ENCODE measurements at regions not wholly inside any gene's neighbourhood (a gene's known extent, or its start where the extent isn't known, plus 50 kb on each side); places are given as distances from the start of the nearest gene placed in this dataset.

DNA sequence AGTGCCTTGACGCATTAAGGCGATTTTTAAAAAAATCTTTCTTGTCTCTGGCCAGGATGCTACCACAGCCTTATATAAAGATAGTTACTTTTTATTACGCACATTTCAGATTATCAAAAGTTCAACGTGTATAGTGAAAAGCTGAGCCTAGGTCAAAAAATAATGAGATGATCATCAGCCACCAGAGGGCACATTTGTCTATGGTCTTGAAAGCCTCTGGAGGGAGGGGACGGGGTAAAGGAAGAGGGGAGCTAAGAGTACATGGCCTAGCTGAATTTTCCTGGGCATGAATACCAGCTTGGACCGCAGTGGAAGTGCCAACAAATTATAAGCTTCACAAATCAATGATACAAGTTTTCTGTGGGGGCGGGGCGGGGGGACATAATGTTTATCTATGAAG lies 285.9 kb upstream of the SMIM30 start:
- no peak overlapping the region for H3K27ac ChIP-seq (ENCODE audit: low read depth, low read length)
- Mint-ChIP-seq H3K27me3 (peaks cover 0 to 2% of the 10 kb centered on the region in 2 donors), H3K4me3 (no peak overlapping the region), H3K4me1 (no peaks in the 10 kb centered on the region), H3K27ac (no peak overlapping the region), H3K9me3 (no peaks in the 10 kb centered on the region), H3K36me3 (no peaks in the 10 kb centered on the region)
- intact Hi-C loops (cut with micrococcal nuclease) = no loop called here
- ChIA-PET POLR2A (ENCODE audit: partially characterized antibody) (no interaction called here), CTCF (ENCODE audit: partially characterized antibody) (no interaction called here)
- peaks cover 3% of the 10 kb centered on the region for H3K27me3 ChIP-seq (ENCODE audit: insufficient read depth, low read length)
- no peak for DNase-seq
- no peaks in the 10 kb centered on the region for H3K9me3 ChIP-seq (ENCODE audit: control insufficient read depth in 1 of 2, low read length in 2 of 2)
- H3K4me3 ChIP-seq (ENCODE audit: low read length in 2 of 2) = no peak overlapping the region
- no peaks in the 10 kb centered on the region for H3K4me1 ChIP-seq (ENCODE audit: insufficient read depth, low read length)
- H3K36me3 ChIP-seq (ENCODE audit: insufficient read depth, low read length) = no peaks in the 10 kb centered on the region

DNA sequence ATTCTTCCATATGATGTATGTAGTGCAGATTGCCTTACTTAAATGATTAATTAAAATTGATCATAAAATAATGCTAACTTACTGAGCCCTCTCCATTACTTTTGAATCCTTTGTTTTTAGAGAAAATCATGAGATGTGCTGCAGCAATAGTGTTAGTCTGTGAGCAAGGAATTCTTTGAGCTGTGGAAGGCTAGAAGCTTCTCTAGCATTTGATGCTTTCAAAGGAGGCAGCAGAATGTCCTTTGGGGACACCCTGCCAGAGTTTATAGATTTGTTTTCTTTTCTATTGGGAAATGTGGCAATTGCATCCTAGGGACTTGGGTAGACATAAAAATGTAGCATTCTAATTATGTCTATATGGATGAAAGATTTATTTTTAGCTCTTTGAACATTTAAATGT lies 284.1 kb upstream of the SMIM30 start:
- intact Hi-C loops (cut with micrococcal nuclease) = no loop called here

DNA sequence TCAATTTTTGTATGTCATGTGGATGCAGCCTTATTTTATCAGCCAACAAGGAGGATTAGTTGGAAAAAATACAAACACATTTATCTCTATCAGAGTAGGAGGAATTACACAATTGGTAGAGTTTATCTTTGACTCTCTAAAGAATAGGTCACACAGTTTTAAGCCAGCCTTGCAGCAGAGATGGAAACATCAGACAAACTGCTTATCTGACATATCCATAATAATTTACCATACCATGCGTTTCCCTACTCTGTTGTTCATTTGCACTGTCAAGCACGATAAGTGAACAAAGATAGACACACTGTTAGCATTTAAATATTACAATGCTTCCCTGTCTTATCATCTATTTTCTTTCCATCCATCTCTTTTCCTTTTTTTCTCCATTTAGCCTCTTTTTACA lies 283.7 kb upstream of the SMIM30 start:
- intact Hi-C loops (cut with micrococcal nuclease) = no loop called here
- ChIA-PET CTCF (ENCODE audit: partially characterized antibody) (no interaction called here), POLR2A (ENCODE audit: partially characterized antibody) (no interaction called here)

More for the DNA sequence above, 284.1 kb upstream of the SMIM30 start:
- ChIA-PET CTCF (ENCODE audit: partially characterized antibody) (interaction anchor here (0.7 kb wide), 1 partner anchor 19 kb away, joined by 3 read pairs; no protein-coding TSS in a partner anchor), POLR2A (ENCODE audit: partially characterized antibody) (no interaction called here)
- no peaks in the 10 kb centered on the region for H3K4me1 ChIP-seq (ENCODE audit: insufficient read depth, low read length)
- no peaks in the 10 kb centered on the region for H3K36me3 ChIP-seq (ENCODE audit: insufficient read depth, low read length)
- Mint-ChIP-seq H3K27ac (no peak overlapping the region), H3K4me3 (no peak overlapping the region), H3K4me1 (no peaks in the 10 kb centered on the region), H3K9me3 (no peaks in the 10 kb centered on the region), H3K27me3 (peaks cover 0 to 2% of the 10 kb centered on the region in 2 donors), H3K36me3 (no peaks in the 10 kb centered on the region)
- no peaks in the 10 kb centered on the region for H3K9me3 ChIP-seq (ENCODE audit: control insufficient read depth in 1 of 2, low read length in 2 of 2)
- DNase-seq = no peak
- no peak overlapping the region for H3K4me3 ChIP-seq (ENCODE audit: low read length in 2 of 2)
- no peak overlapping the region for H3K27ac ChIP-seq (ENCODE audit: low read depth, low read length)
- peaks cover 3% of the 10 kb centered on the region for H3K27me3 ChIP-seq (ENCODE audit: insufficient read depth, low read length)

DNA sequence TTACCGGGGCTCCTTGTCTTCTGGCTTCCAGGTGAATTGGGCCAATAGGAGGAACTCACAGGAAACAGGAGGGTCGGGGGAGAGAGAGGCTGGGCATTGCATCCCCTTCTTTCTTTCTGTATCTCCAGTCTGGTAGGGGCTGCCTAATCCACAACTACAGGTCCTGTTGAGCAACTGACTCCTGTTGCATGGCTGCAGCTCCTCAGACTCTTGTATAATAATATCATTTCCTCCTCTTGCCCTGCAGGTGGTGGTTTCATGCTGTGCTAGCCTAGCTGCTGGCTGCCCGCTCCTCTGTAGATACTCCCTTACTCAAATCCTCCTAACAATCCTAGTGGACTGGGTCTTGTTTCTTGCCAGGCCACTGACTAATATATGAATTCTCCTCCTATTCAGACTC lies 276.5 kb upstream of the SMIM30 start:
- no peaks in the 10 kb centered on the region for H3K36me3 Mint-ChIP-seq
- H3K27ac ChIP-seq (ENCODE audit: low read depth, low read length) = no peak overlapping the region
- peaks cover 0 to 1% (median 0%) of the 10 kb centered on the region in 8 donors for H3K9me3 Mint-ChIP-seq
- intact Hi-C loops (cut with micrococcal nuclease) = no loop called here
- no peak overlapping the region for H3K27ac Mint-ChIP-seq
- ChIA-PET CTCF (ENCODE audit: partially characterized antibody) (no interaction called here), POLR2A (ENCODE audit: partially characterized antibody) (no interaction called here)
- H3K4me3 Mint-ChIP-seq = no peak overlapping the region
- no peaks in the 10 kb centered on the region for H3K36me3 ChIP-seq (ENCODE audit: insufficient read depth, low read length)
- peaks cover 0 to 3% of the 10 kb centered on the region in 2 donors for H3K27me3 Mint-ChIP-seq
- H3K27me3 ChIP-seq (ENCODE audit: insufficient read depth, low read length) = no peaks in the 10 kb centered on the region
- H3K4me3 ChIP-seq (ENCODE audit: low read length in 2 of 2) = no peak overlapping the region
- H3K9me3 ChIP-seq (ENCODE audit: control insufficient read depth in 1 of 2, low read length in 2 of 2) = no peaks in the 10 kb centered on the region
- no peaks in the 10 kb centered on the region for H3K4me1 ChIP-seq (ENCODE audit: insufficient read depth, low read length)
- H3K4me1 Mint-ChIP-seq = no peaks in the 10 kb centered on the region
- no peak for DNase-seq

More for the DNA sequence above, 283.7 kb upstream of the SMIM30 start:
- no peaks in the 10 kb centered on the region for H3K4me1 Mint-ChIP-seq
- H3K27me3 Mint-ChIP-seq = peaks cover 0 to 2% of the 10 kb centered on the region in 2 donors
- peaks cover 3% of the 10 kb centered on the region for H3K27me3 ChIP-seq (ENCODE audit: insufficient read depth, low read length)
- H3K9me3 Mint-ChIP-seq = no peaks in the 10 kb centered on the region
- no peaks in the 10 kb centered on the region for H3K4me1 ChIP-seq (ENCODE audit: insufficient read depth, low read length)
- H3K27ac Mint-ChIP-seq = no peak overlapping the region
- no peaks in the 10 kb centered on the region for H3K36me3 Mint-ChIP-seq
- no peaks in the 10 kb centered on the region for H3K36me3 ChIP-seq (ENCODE audit: insufficient read depth, low read length)
- no peak for DNase-seq
- no peaks in the 10 kb centered on the region for H3K9me3 ChIP-seq (ENCODE audit: control insufficient read depth in 1 of 2, low read length in 2 of 2)
- H3K27ac ChIP-seq (ENCODE audit: low read depth, low read length) = no peak overlapping the region
- no peak overlapping the region for H3K4me3 ChIP-seq (ENCODE audit: low read length in 2 of 2)
- H3K4me3 Mint-ChIP-seq = no peak overlapping the region

DNA sequence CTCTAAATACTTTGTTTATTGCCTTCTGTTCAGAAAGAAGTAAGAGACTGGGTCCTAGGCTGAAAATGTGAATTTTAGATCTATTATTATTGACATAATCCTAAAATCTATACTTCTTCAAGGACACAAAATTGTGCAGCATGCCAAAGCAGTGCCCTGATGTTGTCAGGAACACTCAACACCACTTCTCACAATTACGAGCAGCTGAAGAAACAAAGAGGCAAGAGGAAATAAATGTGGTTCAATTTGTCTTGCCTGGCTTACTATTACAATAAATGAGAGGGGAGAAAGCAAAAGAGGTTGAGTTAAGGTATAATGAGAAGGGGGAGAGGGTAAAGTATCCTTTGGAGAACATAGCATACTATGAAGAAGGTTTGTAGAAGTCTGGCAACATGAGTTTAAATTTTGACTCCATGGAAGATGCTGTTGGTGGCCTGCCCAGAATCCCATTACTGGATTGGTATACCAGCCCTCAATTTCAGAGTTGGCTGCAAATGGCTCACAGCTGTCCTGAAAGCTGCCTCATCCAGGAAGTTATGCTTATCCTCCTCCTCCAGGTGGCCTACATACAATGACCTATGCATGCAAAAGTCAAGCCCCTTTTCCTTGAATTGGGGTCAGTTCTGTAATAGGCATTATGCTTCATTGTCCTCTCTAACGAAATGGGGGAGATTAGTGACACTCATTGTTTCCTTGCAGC lies 274.6 kb upstream of the SMIM30 start:
- Mint-ChIP-seq H3K27me3 (peaks cover 0 to 3% of the 10 kb centered on the region in 2 donors), H3K36me3 (no peaks in the 10 kb centered on the region), H3K4me3 (no peak overlapping the region), H3K9me3 (peaks cover 0 to 7% (median 4%) of the 10 kb centered on the region in 8 donors), H3K4me1 (no peaks in the 10 kb centered on the region), H3K27ac (no peak overlapping the region)
- ChIA-PET POLR2A (ENCODE audit: partially characterized antibody) (no interaction called here), CTCF (ENCODE audit: partially characterized antibody) (no interaction called here)
- Histone ChIP-seq H3K27ac (ENCODE audit: low read depth, low read length) (no peak overlapping the region), H3K9me3 (ENCODE audit: control insufficient read depth in 1 of 2, low read length in 2 of 2) (no peaks in the 10 kb centered on the region), H3K36me3 (ENCODE audit: insufficient read depth, low read length) (no peaks in the 10 kb centered on the region), H3K4me3 (ENCODE audit: low read length in 2 of 2) (no peak overlapping the region), H3K27me3 (ENCODE audit: insufficient read depth, low read length) (no peaks in the 10 kb centered on the region), H3K4me1 (ENCODE audit: insufficient read depth, low read length) (no peaks in the 10 kb centered on the region)
- intact Hi-C loops (cut with micrococcal nuclease) = no loop called here
- DNase-seq = no peak

DNA sequence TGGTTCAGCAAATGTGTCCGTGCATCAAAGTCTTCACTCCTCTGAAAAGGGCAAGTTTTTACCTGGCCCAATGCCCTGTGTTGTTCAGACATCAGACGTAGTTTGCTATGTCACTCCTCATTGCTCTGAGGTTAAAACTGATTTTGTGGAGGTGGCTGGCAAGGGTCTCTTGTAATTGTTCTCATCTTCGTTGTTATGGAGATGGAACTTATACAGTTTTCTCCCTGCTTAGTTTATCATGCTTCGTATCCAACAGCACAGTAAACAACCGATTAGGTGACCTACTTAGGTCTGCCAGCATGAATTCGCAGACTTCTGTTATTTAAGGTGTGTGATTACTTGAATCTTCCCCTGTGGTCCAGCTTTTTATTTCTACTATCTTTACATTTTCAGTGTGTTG lies 274.1 kb upstream of the SMIM30 start:
- POLR2A ChIA-PET (ENCODE audit: partially characterized antibody) = no interaction called here
- H3K4me3 Mint-ChIP-seq = no peak overlapping the region

DNA sequence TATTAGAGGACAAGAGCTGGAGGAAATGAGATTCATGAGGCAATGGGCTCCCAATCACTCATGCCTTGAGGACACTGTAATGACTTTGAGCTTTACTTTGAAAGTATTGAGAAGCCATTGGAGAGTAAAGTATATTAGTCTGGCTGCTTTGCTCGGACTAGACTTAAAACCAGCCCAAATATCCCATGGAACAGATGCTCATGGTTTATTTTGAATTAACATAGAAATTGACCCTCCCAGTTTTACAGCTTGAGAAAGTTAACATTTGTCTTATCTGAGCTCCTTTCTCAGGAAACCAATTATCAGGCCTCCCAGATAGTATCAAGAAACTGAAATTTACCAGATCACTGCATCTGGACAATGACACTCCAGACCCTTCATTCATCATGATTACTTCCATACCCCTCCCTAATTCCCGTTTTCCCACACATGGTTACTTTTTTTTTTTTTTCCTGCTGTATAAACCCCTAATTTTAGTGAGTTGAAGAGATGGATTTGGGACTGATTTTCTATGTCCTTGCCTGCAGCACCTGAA lies 270.8 kb upstream of the SMIM30 start:
- H3K27ac ChIP-seq (ENCODE audit: low read depth, low read length) = no peak overlapping the region
- H3K9me3 ChIP-seq (ENCODE audit: control insufficient read depth in 1 of 2, low read length in 2 of 2) = no peaks in the 10 kb centered on the region
- no peak overlapping the region for H3K4me3 Mint-ChIP-seq
- peaks cover 0 to 7% (median 4%) of the 10 kb centered on the region in 8 donors for H3K9me3 Mint-ChIP-seq
- CTCF ChIA-PET (ENCODE audit: partially characterized antibody) = no interaction called here
- no peaks in the 10 kb centered on the region for H3K4me1 ChIP-seq (ENCODE audit: insufficient read depth, low read length)
- intact Hi-C loops (cut with micrococcal nuclease) = no loop called here
- peaks cover 0 to 3% of the 10 kb centered on the region in 2 donors for H3K27me3 Mint-ChIP-seq
- no peaks in the 10 kb centered on the region for H3K27me3 ChIP-seq (ENCODE audit: insufficient read depth, low read length)
- POLR2A ChIA-PET (ENCODE audit: partially characterized antibody) = no interaction called here
- H3K27ac Mint-ChIP-seq = peak overlapping the region in 1 of 7 donors; percentile 23
- no peaks in the 10 kb centered on the region for H3K36me3 Mint-ChIP-seq
- no peak for DNase-seq
- H3K4me3 ChIP-seq (ENCODE audit: low read length in 2 of 2) = no peak overlapping the region
- H3K36me3 ChIP-seq (ENCODE audit: insufficient read depth, low read length) = no peaks in the 10 kb centered on the region
- H3K4me1 Mint-ChIP-seq = no peaks in the 10 kb centered on the region

More for the DNA sequence above, 274.1 kb upstream of the SMIM30 start:
- CTCF ChIA-PET (ENCODE audit: partially characterized antibody) = no interaction called here
- no peaks in the 10 kb centered on the region for H3K9me3 ChIP-seq (ENCODE audit: control insufficient read depth in 1 of 2, low read length in 2 of 2)
- no peaks in the 10 kb centered on the region for H3K4me1 ChIP-seq (ENCODE audit: insufficient read depth, low read length)
- H3K4me1 Mint-ChIP-seq = no peaks in the 10 kb centered on the region
- no peak overlapping the region for H3K4me3 ChIP-seq (ENCODE audit: low read length in 2 of 2)
- H3K36me3 ChIP-seq (ENCODE audit: insufficient read depth, low read length) = no peaks in the 10 kb centered on the region
- no peak for DNase-seq
- H3K9me3 Mint-ChIP-seq = peaks cover 0 to 7% (median 4%) of the 10 kb centered on the region in 8 donors
- no peak overlapping the region for H3K27ac Mint-ChIP-seq
- no peaks in the 10 kb centered on the region for H3K36me3 Mint-ChIP-seq
- H3K27me3 Mint-ChIP-seq = peaks cover 0 to 3% of the 10 kb centered on the region in 2 donors
- H3K27ac ChIP-seq (ENCODE audit: low read depth, low read length) = no peak overlapping the region
- no peaks in the 10 kb centered on the region for H3K27me3 ChIP-seq (ENCODE audit: insufficient read depth, low read length)
- intact Hi-C loops (cut with micrococcal nuclease) = no loop called here

All from CD4-positive, alpha-beta memory T cell (primary cell).